ENCODE measurements at regions not wholly inside any gene's neighbourhood (a gene's known extent, or its start where the extent isn't known, plus 50 kb on each side); places are given as distances from the start of the nearest gene placed in this dataset.

DNA sequence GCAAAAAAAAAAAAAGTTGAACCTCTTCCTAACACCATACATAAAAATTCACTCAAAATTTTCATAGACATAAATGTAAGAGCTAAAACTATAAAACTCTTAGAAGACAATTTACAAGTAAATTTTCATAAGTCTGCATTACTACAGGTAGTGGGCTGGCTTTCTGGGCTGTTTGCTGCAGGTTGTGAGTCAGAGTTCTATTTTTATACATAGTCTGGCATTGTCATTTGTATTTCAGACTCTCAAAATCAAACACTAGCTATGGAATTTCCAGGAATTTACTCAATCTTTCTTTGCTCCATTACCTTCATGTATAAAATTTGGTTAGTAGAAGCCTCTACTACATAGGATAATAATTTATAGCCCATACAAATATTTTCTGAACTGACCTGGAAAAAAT, 227.2 kb downstream of the COX18 start:
- TF ChIP-seq EZH2 (IDR thresholded peaks at IDR 0.05; ENCODE audit: insufficient read depth, poor library complexity, severe bottlenecking) (no peak), EZH2phosphoT487 (IDR thresholded peaks at IDR 0.05; ENCODE audit: insufficient read depth, low read depth) (no peak)
